ENCODE measurements at regions not wholly inside any gene's neighbourhood (a gene's known extent, or its start where the extent isn't known, plus 50 kb on each side); places are given as distances from the start of the nearest gene placed in this dataset.

DNA sequence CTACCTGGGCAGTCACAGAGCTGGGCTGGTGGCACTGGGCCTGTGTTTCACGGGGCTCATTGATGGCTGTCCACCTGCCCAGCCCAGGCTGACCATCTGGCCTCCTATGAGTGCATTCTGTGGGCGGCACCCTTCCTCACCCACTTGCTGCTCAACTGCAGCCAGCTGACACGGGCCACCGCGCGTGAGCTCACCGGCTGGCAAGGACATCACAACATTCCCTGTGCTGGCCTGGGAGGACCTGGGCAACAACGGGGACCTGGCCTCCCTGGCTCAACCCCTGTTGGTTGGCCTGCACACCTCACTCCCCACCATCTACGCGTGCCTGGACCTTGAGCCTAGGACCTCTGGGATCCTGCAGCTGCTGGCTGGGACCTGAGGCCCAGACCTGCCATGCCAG is 98.2 kb upstream of the DTNA start:
- DNase-seq, result no peak
- in situ Hi-C loops (cut with MboI; ENCODE audit: low pct_unique_long_range_greater_than_20kb, low sequenced_read_pairs), result no loop called here

GRCh38 chr18:34620258-34620861 is 89.7 kb upstream of the DTNA start:
- in situ Hi-C loops (cut with MboI; ENCODE audit: low pct_unique_long_range_greater_than_20kb, low sequenced_read_pairs), result no loop called here
- no peak for DNase-seq

GRCh38 chr18:34623557-34623956 is 86.5 kb upstream of the DTNA start:
- DNase-seq, result no peak
- in situ Hi-C loops (cut with MboI; ENCODE audit: low pct_unique_long_range_greater_than_20kb, low sequenced_read_pairs), result no loop called here

- in situ Hi-C loops (cut with MboI; ENCODE audit: low pct_unique_long_range_greater_than_20kb, low sequenced_read_pairs), result no loop called here
- DNase-seq, result no peak
Measured at GRCh38 chr18:34624551-34624950, 85.5 kb upstream of the DTNA start.

GRCh38 chr18:34626404-34627136 is 83.5 kb upstream of the DTNA start:
- no peak for DNase-seq
- in situ Hi-C loops (cut with MboI; ENCODE audit: low pct_unique_long_range_greater_than_20kb, low sequenced_read_pairs), result no loop called here

DNA sequence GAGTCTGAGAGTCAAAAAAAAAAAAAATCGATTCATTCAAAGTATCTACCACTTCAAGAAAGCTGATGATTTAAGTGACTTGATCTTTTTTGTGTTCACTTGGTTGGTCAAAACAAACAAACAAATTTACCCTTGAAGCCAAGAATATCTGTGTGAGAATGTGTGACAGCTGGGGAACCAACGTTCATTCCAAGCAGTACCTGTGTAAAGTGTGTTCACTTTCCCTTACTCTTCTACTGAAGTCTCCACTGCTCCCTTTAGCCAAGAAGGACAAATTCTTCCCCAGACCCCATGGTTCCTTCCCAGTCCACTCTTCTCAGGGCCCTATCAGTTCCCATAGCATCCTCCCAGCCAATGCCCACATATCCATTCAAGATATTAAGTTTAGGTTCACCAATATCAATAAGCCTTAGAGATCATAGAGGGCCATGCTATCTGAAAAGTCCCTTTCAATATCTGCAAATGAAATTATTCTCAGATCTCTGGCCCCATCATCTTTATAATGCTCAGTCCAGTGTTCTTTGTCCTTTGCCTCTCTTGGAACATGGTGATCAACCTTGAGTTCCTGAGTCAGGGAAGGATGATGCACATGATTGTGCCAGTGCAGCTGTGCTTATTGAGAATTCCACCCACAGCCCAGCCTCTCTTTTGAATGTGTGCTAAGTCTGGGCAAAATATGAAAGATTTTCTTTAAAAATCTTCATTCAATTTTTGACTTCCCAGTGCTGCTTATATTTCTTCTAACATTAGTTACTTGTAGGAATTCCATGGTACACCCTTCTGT is 82.8 kb upstream of the DTNA start:
- no peak for DNase-seq
- in situ Hi-C loops (cut with MboI; ENCODE audit: low pct_unique_long_range_greater_than_20kb, low sequenced_read_pairs), result no loop called here

GRCh38 chr18:34631093-34631966 is 78.8 kb upstream of the DTNA start:
- in situ Hi-C loops (cut with MboI; ENCODE audit: low pct_unique_long_range_greater_than_20kb, low sequenced_read_pairs), result no loop called here

DNA sequence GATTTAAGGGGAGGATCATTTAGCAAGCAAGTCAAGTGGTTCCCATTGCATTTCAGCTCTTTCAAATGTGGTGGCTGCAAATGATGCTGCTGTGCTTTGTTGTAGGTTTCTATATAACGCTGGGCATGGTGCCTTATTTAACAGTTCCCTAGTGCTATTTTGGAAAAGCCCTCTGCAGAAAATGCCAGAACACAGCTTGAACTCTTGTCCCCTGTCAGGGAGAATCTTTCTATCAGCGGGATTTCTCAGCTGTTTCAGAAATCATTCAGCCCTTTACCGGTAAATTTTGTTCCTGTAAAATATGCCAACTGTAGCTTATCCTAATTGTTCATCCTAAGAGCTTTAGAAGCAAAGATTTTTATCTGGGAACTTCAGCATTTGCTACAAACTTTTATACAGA is 77.8 kb upstream of the DTNA start:
- no peak for DNase-seq
- in situ Hi-C loops (cut with MboI; ENCODE audit: low pct_unique_long_range_greater_than_20kb, low sequenced_read_pairs), result no loop called here

More at GRCh38 chr18:34631093-34631966, 78.8 kb upstream of the DTNA start:
- DNase-seq, result no peak

DNA sequence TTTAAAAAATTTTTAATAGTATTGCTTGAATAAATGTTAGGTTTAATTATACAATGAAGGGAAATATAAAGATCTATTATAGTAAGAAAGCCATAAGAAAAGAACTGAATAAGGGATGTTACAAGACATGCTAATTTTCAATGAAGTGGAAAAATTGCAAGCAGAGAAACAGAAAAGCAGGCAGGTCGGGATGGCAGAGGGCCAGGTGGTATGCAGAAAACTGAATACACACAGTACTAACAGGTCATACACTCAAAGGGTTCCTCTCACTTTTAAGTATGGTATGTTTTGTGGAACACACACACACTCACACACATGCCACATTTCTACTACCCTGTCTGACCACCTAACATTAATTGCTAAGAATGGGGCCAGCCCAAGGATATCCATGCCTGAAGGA is 76.7 kb upstream of the DTNA start:
- in situ Hi-C loops (cut with MboI; ENCODE audit: low pct_unique_long_range_greater_than_20kb, low sequenced_read_pairs), result no loop called here
- DNase-seq, result no peak

GRCh38 chr18:34637094-34637801 is 72.8 kb upstream of the DTNA start:
- no peak for DNase-seq
- in situ Hi-C loops (cut with MboI; ENCODE audit: low pct_unique_long_range_greater_than_20kb, low sequenced_read_pairs), result no loop called here

DNA sequence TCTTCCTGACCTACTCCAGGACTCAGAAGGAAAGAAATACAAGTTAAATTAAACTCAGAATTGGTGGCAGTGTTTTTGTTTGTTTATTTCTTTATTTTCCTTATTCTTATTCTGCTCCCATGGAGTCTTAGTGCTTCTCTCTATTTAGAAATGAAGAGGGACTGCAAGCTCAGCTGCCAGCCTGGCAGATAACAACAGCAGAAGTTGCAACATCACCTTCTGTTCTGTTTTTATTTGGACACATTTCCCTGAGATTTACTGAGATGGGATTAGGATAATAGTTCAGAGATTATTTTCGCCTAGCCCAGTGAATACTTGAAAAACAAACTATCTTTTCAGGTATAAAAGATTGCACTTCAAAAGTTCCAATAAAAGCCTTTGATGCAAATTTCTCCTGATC is 70.4 kb upstream of the DTNA start:
- in situ Hi-C loops (cut with MboI; ENCODE audit: low pct_unique_long_range_greater_than_20kb, low sequenced_read_pairs), result no loop called here
- no peak for DNase-seq

DNA sequence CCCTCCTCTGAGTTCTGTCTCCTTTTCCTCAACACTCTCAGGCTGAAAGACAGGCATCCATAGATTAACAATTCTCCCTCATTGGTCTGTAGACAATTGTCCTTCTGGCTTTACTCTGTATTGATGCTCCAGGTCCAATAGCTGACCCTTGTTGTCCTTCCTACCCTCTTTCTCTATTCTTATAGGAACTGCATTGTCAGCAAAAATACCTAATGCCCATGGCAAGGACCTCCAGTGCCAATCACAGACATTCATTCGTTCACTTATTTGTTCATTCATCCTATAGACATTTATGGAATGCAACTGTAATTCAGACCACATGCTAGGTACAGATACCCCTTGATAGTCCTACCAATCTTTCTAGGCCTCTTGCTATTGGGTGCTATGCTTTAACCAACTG is 69.8 kb upstream of the DTNA start:
- in situ Hi-C loops (cut with MboI; ENCODE audit: low pct_unique_long_range_greater_than_20kb, low sequenced_read_pairs), result no loop called here
- DNase-seq, result no peak

- in situ Hi-C loops (cut with MboI; ENCODE audit: low pct_unique_long_range_greater_than_20kb, low sequenced_read_pairs), result no loop called here
- no peak for DNase-seq
Measured at GRCh38 chr18:34643989-34644388, 66.1 kb upstream of the DTNA start.

GRCh38 chr18:34647251-34647650 is 62.8 kb upstream of the DTNA start:
- in situ Hi-C loops (cut with MboI; ENCODE audit: low pct_unique_long_range_greater_than_20kb, low sequenced_read_pairs), result no loop called here
- peak; percentile 41 for DNase-seq

DNA sequence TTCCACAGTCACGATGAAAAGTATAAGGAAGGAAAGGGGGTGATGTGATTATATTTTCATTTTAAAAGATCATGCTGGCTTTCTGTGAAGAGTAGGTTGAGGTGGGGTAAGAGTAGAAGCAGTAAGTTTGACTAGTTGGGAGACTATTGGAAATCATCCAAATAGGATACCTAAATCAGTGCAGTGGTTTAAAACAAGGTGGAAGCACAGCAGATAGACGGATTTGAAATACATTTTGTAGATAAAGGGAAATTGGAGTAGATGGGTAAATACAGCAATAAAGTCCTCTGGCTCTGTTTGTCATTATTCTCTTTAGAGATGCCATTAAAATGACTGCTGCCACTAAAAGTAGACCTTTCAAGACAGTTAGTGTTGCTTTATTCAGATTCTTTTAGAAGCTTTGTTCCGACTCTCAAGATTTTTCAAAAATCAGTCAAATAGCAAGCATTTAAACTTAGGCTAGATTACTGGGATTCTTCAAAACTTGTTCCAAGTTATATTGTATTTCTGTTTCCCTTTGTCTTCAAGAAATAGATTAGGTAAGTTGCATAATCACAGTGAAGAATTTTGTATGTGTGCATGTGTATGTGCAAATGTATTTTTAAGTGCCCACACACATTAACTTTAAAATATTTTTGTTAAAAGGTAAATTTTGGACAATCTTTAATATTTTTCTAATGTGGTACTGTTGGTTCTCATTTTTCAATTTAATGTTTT is 61.7 kb upstream of the DTNA start:
- in situ Hi-C loops (cut with MboI; ENCODE audit: low pct_unique_long_range_greater_than_20kb, low sequenced_read_pairs), result no loop called here
- DNase-seq, result no peak

DNA sequence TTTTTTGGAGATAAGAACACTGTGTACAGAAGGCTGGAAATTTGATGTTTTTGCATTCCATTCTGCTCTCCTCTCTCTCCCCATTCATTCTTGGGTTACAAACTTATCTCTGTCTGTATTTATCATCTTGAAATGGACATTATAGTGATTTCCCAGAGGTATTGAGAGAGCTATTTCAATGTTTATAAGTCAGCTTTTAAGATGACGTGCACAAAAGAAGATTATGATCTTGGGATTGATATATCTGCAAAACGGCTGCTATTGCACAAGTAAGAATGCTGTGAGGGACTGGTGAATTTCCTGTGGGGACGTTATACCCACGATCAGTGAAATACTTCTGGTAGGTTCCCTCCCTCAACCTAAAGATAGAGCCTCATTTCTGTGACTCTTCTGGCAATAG is 61.0 kb upstream of the DTNA start:
- in situ Hi-C loops (cut with MboI; ENCODE audit: low pct_unique_long_range_greater_than_20kb, low sequenced_read_pairs), result no loop called here
- DNase-seq, result no peak

- no peak for DNase-seq
- in situ Hi-C loops (cut with MboI; ENCODE audit: low pct_unique_long_range_greater_than_20kb, low sequenced_read_pairs), result no loop called here
Measured at GRCh38 chr18:34650121-34650545, 60.0 kb upstream of the DTNA start.
